ENCODE measurements at regions not wholly inside any gene's neighbourhood (a gene's known extent, or its start where the extent isn't known, plus 50 kb on each side); places are given as distances from the start of the nearest gene placed in this dataset.

DNA sequence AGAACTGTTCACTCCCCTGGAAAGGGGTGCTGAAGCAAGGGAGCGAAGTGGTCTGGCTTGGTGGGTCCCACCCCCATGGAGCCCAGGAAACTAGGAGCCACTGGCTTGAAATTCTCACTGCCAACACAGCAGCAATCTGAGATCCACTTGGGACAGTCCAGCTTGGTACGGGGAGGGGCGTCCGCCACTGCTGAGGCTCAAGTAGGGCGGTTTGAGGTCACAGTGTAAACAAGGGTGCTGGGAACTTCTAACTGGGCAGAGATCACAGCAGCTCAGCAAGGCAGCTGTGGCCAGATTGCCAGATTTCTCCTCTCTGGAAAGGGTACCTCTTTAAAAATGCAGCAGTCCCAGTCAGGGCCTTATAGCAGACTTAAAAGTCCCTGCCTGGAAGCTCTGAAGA, 53.9 kb upstream of the GALNTL6 start:
- DNase-seq (ENCODE audit: low read depth): no peak

GRCh38 chr4:171751538-171751937, 61.7 kb upstream of the GALNTL6 start:
- DNase-seq (ENCODE audit: low read depth): no peak

- no peak for DNase-seq (ENCODE audit: low read depth)
These were observed 66.8 kb upstream of the GALNTL6 start for GRCh38 chr4:171746418-171746817.

GRCh38 chr4:171742436-171742835, 70.8 kb upstream of the GALNTL6 start:
- no peak for DNase-seq (ENCODE audit: low read depth)

GRCh38 chr4:171727185-171727584, 86.0 kb upstream of the GALNTL6 start:
- no peak for DNase-seq (ENCODE audit: low read depth)

DNA sequence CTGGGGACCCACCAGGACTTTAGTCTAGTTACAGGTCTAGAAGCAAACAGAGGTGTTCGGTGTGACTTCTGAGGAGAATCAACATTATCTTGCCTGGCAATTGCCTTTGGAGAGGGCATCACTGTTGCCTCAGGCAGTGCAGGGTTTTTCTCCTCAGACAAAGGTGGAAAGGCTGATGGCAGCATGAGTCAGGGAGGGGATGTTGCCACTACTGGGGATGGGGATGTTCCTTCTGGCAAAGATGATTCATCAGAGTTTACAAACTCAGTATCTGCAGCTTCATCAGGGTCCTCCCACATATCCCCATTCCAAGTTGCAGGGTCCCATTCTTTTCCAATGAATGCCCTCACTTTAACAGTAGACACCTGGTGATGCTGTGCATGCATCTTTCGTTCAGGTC, 91.3 kb upstream of the GALNTL6 start:
- DNase-seq (ENCODE audit: low read depth): no peak

DNA sequence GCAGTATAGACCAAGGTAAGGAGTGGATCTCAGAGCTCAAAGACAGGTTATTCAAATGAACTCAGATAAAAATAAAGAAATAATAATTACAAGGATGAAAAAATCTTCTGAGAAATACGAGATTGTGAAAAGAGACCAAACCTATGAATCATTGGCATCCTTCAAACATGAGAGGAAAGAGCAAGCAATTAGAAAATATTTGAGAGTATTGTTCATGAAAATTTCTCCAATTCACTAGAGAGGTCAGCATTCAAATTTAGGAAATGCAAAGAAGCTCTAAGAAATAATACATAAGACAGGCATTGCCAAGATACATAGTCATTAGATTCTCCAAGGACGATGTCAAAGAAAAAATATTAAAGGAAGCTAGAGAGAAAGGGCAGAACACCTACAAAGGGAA, 93.5 kb upstream of the GALNTL6 start:
- no peak for DNase-seq (ENCODE audit: low read depth)

- DNase-seq (ENCODE audit: low read depth): no peak
These were observed 94.5 kb upstream of the GALNTL6 start for GRCh38 chr4:171718665-171719064.

- DNase-seq (ENCODE audit: low read depth): no peak
These were observed 95.1 kb upstream of the GALNTL6 start for GRCh38 chr4:171718069-171718468.

- no peak for DNase-seq (ENCODE audit: low read depth)
These were observed 95.9 kb upstream of the GALNTL6 start for GRCh38 chr4:171717231-171717741.

DNA sequence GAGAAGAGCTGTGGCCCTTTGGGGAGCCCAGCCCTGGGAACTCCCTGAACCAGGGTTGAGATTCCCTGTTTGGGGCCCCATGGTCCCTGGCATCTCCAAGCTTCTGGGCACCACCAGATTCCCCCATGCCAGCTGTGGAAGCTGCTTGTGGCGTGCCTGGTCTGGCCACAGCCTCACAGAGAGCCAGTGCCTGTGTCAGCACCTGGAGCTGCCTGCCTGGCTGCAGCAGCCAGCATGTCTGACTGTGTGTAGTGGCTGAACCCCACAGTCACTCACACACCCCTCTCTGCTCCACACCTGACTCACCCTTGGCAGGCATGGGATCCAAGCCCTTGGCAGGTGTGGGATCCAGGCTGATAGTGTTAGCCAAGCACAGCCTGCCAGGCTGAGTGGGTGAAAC, 97.2 kb upstream of the GALNTL6 start:
- no peak for DNase-seq (ENCODE audit: low read depth)

- no peak for DNase-seq (ENCODE audit: low read depth)
These were observed 98.3 kb upstream of the GALNTL6 start for GRCh38 chr4:171714791-171715454.

DNA sequence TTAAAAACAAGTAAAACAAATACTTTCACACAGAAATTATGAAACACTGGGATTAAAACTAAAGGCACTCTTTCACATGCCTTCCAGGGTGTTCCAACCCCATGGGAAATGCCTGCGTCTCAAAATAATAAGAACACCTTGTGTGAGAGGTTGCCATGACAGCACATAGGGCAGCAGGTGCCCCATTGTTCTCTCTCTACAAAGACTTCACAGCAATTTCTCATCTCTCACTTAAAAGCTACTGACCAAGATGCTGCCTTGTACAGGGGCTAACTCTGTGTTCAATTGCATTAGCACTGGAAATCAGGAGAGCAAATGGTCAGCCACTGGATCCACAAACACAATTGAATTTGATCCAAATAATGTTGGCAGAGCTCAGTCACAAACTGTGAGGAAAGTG, 102.5 kb upstream of the GALNTL6 start:
- no peak for DNase-seq (ENCODE audit: low read depth)

GRCh38 chr4:171676555-171677215, 136.5 kb upstream of the GALNTL6 start:
- DNase-seq (ENCODE audit: low read depth): no peak

DNA sequence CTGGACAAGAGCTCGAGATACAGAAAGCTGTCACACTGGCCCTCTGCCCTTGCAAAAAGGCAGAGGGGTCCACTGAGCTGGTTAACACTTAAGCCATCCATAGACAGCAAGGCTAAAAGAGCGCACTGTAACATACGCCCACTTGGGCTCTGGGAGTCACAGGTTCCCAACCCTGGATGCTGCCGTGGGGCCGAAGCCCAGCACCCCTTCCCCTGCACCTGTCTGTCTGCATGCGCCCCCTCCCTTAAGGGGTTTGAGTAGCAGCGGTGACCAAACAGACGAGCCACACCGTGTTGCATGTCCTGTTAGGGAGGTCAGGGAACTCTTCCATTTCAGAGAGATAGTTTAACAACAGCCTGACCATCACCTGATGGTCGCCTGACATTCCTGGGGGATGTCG, 138.4 kb upstream of the GALNTL6 start:
- no peak for DNase-seq (ENCODE audit: low read depth)

DNA sequence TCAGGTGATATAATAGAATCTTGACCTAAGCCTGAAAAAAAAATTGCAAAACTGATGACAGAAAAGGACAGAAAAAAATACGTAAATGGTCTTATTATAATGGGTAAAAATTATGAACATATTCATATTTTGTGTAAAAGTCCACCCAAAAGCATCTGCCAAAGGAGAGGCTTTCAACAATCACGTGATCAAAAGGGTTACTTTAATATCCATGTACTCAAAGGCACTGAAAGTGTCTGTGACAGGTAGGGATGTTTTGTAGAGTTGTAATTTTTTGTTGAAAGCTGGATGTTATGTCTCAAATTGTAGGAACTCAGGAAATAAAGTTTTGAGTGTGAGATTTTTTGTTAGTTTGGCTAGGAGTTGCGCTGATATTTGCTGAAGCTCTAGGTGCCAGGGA, 144.8 kb upstream of the GALNTL6 start:
- no peak for DNase-seq (ENCODE audit: low read depth)

GRCh38 chr4:171667906-171668305, 145.3 kb upstream of the GALNTL6 start:
- no peak for DNase-seq (ENCODE audit: low read depth)

DNA sequence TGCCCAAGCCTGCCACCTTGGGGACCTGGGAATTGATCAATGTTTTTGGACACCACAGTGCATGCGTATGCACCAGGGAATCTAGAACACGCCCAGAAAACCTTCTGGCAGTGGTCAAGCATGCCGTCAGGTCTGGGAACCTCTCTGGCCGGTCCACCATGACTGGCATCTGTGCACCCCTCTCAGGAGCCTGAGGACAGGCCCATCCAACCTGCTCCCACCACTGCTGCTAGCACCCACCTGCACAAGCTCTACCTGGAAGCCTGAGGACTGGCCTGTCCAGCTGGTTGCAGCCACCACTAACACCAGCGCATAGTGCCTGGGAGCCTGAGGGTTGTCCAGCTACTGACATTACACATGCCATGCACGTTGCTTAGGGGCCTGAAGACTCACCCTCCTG, 162.1 kb upstream of the GALNTL6 start:
- no peak for DNase-seq (ENCODE audit: low read depth)

- DNase-seq (ENCODE audit: low read depth): no peak
These were observed 162.7 kb upstream of the GALNTL6 start for GRCh38 chr4:171650543-171650942.

- no peak for DNase-seq (ENCODE audit: low read depth)
These were observed 164.3 kb upstream of the GALNTL6 start for GRCh38 chr4:171648926-171649325.

DNA sequence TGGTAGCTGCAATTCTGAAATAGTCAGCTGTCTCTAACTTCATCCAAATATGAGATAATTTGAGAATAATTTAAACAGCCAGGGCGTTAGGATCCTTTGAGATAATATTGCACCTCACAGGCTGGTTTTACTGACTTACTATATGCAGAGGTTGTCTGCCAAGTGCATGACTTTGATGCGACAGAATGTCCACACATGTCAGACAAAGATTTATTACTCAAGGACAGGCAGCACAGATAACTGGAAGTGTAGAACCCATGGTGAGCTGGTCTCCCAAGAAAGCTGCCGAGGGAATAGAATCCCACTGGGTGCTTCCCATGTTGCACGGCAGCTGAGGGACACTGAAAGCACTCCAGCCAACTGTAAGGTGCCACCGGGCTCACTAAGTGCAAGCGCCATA, 166.2 kb upstream of the GALNTL6 start:
- no peak for DNase-seq (ENCODE audit: low read depth)

DNA sequence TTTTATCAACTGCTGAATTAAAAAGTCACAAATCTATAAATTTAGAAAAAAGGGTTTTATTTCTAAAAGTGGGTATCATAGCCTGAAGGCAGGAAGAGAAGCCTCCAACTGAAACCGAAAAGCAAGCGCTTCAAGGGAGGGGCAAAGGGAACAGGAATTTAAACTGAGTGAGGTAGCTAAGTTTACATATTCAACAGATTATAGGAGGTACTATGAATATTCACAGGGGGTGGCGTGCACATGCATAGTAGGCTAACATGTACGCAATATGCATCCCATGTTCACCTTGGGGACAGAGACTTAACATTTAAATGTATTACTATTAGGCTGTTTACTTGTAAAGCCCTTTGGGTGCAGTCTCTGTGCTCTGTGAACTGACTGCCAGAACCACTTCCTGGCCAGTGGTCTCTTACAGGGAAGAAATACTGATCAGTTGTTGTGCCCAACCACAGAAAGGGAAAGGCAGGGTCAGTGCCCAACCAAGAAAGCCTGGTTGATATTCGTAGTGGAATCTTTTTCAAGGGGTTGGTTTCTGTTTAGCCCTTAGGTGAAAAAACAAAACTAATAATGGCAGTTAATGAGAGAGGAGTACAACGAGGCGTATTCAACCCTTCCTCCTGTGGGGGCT, 168.7 kb upstream of the GALNTL6 start:
- DNase-seq (ENCODE audit: low read depth): no peak

DNA sequence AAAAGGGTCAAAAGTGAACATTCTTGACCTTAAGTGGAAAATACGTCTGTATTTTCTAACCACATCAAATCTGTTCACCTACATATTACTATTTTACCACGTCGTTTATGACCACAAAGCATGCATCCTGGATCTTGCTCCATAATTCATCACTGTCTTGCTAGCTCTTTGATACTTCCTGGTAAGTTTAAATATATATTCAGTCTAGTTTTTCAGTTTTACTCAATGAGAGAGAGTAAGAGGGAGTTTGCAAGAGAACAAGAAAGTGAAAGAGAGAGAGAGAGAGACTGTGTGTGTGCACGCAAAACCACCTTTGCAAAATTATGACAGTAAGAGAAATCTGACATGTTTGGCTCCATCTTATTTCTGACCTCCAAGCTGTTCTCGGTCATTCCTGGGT, 173.7 kb upstream of the GALNTL6 start:
- no peak for DNase-seq (ENCODE audit: low read depth)

Measured in non-pigmented ciliary epithelial cell (primary cell).